Smooth muscle cell (in vitro differentiated cells): ENCODE measurements at regions not wholly inside any gene's neighbourhood (a gene's known extent, or its start where the extent isn't known, plus 50 kb on each side); places are given as distances from the start of the nearest gene placed in this dataset.
A peak's percentile ranks its signal among the peaks of the same experiment; 100 is the strongest.

ENCODE experiments used
- DNase-seq: peaks from one replicate; lab custom pipeline; 2025; ENCODE audit not compliant: unreplicated experiment; lab: John Stamatoyannopoulos, UW
- H2AFZ ChIP-seq: fragments of 200-600 bp; sonication (generic); 2 replicates; pipeline ENCODE4 v1.6.0; 2016; ENCODE audit warnings: antibody characterized with exemption, low read depth, mild to moderate bottlenecking
- H3F3A ChIP-seq: fragments of 200-600 bp; sonication (generic); 2 replicates; pipeline ENCODE4 v1.6.0; 2017; ENCODE audit warnings: antibody characterized with exemption, low read depth
- H3K27ac ChIP-seq: fragments of 200-600 bp; sonication (generic); 2 replicates; pipeline ENCODE4 v1.5.1; 2016; ENCODE audit warnings: low read depth, mild to moderate bottlenecking
- H3K27me3 ChIP-seq: fragments of 200-600 bp; sonication (generic); 2 replicates; pipeline ENCODE4 v1.6.1; 2016; ENCODE audit warnings: low read depth, mild to moderate bottlenecking
- H3K36me3 ChIP-seq: fragments of 200-600 bp; sonication (generic); 2 replicates; pipeline ENCODE4 v1.5.1; 2016; ENCODE audit warnings: low read depth
- H3K4me1 ChIP-seq: fragments of 200-600 bp; sonication (generic); 2 replicates; pipeline ENCODE4 v1.5.1; 2016; ENCODE audit warnings: low read depth
- H3K4me2 ChIP-seq: fragments of 200-600 bp; sonication (generic); 2 replicates; pipeline ENCODE4 v1.6.0; 2016; ENCODE audit warnings: mild to moderate bottlenecking
- H3K4me3 ChIP-seq: fragments of 200-600 bp; sonication (generic); 2 replicates; pipeline ENCODE4 v1.5.1; 2016; ENCODE audit warnings: mild to moderate bottlenecking
- H3K79me2 ChIP-seq: fragments of 200-600 bp; sonication (generic); 2 replicates; pipeline ENCODE4 v1.6.0; 2016; ENCODE audit warnings: low read depth, mild to moderate bottlenecking
- H3K9ac ChIP-seq: fragments of 200-600 bp; sonication (generic); 2 replicates; pipeline ENCODE4 v1.6.0; 2016; ENCODE audit warnings: low read depth
- H3K9me3 ChIP-seq: fragments of 200-600 bp; sonication (generic); replicated peaks from 2 replicates; pipeline ENCODE4 v1.5.1; 2016; ENCODE audit warnings: low read depth
- H4K20me1 ChIP-seq: fragments of 200-600 bp; sonication (generic); 2 replicates; pipeline ENCODE4 v1.6.0; 2016; ENCODE audit warnings: low read depth
- WGBS: methylation state at CpG from one replicate; pipeline ENCODE4 v1.1.7; 2016; ENCODE audit warnings: low lambda C conversion rate; 5-methylcytosine and 5-hydroxymethylcytosine counted together
- TF ChIP-seq, protein P1 (sequence below): fragments of 200-600 bp; sonication (generic); IDR thresholded peaks from 2 replicates; pipeline ENCODE4 v1.5.1; 2017; ENCODE audit warnings: borderline replicate concordance, mild to moderate bottlenecking, antibody characterized with exemption; ENCODE audit not compliant: insufficient read depth, poor library complexity, severe bottlenecking

DNA sequence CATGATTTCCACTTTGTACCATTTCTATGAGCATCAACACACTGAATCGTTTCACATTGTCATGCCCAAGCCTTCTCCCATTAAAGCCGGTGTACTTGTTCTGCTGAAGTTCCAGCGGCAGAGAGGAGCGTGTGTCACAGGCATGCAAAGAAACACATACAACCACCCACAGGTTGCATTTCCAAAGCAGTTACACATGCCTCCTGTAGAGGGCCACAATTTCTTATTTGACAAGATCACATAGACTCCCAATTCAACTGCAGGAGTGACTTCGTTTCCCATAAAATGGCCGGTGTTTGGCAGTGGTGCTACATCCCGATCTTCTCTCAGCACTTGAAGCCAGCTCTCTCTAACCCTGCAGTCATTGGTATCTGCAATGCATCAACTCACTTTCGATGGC lies 992.6 kb downstream of the NLGN4X start:
- DNase-seq, result no peak
- H3F3A ChIP-seq, result no peaks in the 10 kb centered on the region
- no peaks in the 10 kb centered on the region for H4K20me1 ChIP-seq
- no peaks in the 10 kb centered on the region for H3K9me3 ChIP-seq
- TF ChIP-seq, protein P1, sequence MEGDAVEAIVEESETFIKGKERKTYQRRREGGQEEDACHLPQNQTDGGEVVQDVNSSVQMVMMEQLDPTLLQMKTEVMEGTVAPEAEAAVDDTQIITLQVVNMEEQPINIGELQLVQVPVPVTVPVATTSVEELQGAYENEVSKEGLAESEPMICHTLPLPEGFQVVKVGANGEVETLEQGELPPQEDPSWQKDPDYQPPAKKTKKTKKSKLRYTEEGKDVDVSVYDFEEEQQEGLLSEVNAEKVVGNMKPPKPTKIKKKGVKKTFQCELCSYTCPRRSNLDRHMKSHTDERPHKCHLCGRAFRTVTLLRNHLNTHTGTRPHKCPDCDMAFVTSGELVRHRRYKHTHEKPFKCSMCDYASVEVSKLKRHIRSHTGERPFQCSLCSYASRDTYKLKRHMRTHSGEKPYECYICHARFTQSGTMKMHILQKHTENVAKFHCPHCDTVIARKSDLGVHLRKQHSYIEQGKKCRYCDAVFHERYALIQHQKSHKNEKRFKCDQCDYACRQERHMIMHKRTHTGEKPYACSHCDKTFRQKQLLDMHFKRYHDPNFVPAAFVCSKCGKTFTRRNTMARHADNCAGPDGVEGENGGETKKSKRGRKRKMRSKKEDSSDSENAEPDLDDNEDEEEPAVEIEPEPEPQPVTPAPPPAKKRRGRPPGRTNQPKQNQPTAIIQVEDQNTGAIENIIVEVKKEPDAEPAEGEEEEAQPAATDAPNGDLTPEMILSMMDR, result peak; percentile 40
- H3K4me1 ChIP-seq, result no peaks in the 10 kb centered on the region
- no peaks in the 10 kb centered on the region for H3K36me3 ChIP-seq
- no peak overlapping the region for H2AFZ ChIP-seq
- no peak overlapping the region for H3K4me2 ChIP-seq
- H3K79me2 ChIP-seq, result no peaks in the 10 kb centered on the region
- H3K27me3 ChIP-seq, result no peaks in the 10 kb centered on the region
- H3K9ac ChIP-seq, result no peak overlapping the region
- H3K4me3 ChIP-seq, result no peak overlapping the region
- 75% methylated on average over 8 of the region's 8 CpGs for WGBS
- no peak overlapping the region for H3K27ac ChIP-seq

DNA sequence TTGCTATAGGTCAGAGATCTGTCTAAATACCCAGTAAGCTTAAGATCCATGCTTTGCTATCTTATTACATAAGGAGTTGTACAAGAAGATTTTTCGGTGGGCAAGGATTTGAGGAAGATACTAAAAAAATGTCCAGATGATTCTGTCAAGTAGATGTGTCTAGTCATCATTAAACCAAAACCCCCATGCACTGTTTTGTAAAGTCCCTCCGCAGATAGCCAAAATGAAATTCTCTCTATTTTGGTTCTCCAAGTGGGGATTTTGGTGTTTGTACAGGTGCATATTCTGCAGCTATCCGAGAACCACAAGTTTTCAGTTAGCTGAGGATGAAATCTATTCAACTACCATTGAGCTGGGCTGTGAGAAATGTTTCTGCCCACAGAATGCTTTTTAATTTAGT lies 994.8 kb downstream of the NLGN4X start:
- TF ChIP-seq, protein P1, result no peak
- H3K4me2 ChIP-seq, result no peak overlapping the region
- DNase-seq, result no peak
- H3K4me1 ChIP-seq, result no peaks in the 10 kb centered on the region
- no peaks in the 10 kb centered on the region for H3F3A ChIP-seq
- no peak overlapping the region for H3K9ac ChIP-seq
- H2AFZ ChIP-seq, result no peak overlapping the region
- H3K79me2 ChIP-seq, result no peaks in the 10 kb centered on the region
- no peaks in the 10 kb centered on the region for H4K20me1 ChIP-seq
- WGBS, result 90% methylated on average over 3 of the region's 3 CpGs
- no peak overlapping the region for H3K27ac ChIP-seq
- no peaks in the 10 kb centered on the region for H3K36me3 ChIP-seq
- H3K27me3 ChIP-seq, result no peaks in the 10 kb centered on the region
- no peaks in the 10 kb centered on the region for H3K9me3 ChIP-seq
- no peak overlapping the region for H3K4me3 ChIP-seq

DNA sequence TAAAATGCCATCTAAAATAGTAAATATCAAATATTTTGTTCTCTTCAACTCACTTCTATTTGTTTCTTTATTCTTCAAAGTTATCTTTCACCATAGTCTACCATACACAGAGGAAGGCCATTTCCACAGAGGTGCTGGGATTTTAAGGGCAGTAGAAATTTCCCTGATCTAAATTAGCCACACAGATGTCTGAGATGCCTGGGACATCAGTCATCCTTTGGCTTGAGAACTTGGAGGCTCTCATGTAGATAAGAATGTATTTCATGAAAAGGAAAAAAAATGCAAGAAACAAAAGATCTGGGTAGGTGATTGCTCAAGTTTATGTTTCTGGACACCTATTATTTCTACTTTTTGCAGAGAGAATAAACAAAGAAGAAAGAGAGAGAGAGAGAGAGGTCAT lies 1008.2 kb downstream of the NLGN4X start:
- Histone ChIP-seq H3K36me3 (no peaks in the 10 kb centered on the region), H3K27ac (no peak overlapping the region), H3K9me3 (no peaks in the 10 kb centered on the region), H3F3A (no peaks in the 10 kb centered on the region), H3K79me2 (no peaks in the 10 kb centered on the region), H2AFZ (no peak overlapping the region), H3K4me2 (peak overlapping the region; percentile 0), H3K27me3 (no peaks in the 10 kb centered on the region), H3K4me3 (no peak overlapping the region), H4K20me1 (no peaks in the 10 kb centered on the region), H3K4me1 (no peaks in the 10 kb centered on the region), H3K9ac (no peak overlapping the region)
- TF ChIP-seq, protein P1, result no peak
- DNase-seq, result no peak

DNA sequence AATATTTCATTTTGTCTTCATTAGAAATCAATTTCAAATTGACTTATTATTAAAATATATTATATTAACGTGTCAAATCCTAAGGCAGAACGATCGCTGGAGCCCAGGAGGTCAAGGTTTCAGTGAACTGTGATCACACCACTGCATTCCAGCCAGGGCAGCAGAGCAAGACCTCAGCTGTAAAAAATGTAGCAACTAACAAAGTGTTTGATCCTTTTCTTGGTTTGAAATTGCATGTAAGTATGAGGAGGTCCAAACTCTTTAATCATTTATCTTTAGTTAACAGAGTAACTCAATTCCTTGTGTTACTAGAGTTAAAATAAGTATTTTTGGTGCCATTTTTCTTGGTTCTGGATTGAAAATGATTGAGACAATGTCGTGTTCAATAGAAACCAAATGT lies 1033.9 kb downstream of the NLGN4X start:
- no peak overlapping the region for H3K9ac ChIP-seq
- no peaks in the 10 kb centered on the region for H3K79me2 ChIP-seq
- WGBS, result 81% methylated on average over 4 of the region's 4 CpGs
- TF ChIP-seq, protein P1, result no peak
- no peak for DNase-seq
- H2AFZ ChIP-seq, result no peak overlapping the region
- no peaks in the 10 kb centered on the region for H3F3A ChIP-seq
- no peaks in the 10 kb centered on the region for H4K20me1 ChIP-seq
- H3K4me2 ChIP-seq, result no peak overlapping the region
- H3K27ac ChIP-seq, result no peak overlapping the region
- H3K27me3 ChIP-seq, result no peaks in the 10 kb centered on the region
- no peaks in the 10 kb centered on the region for H3K4me1 ChIP-seq
- H3K36me3 ChIP-seq, result no peaks in the 10 kb centered on the region
- no peak overlapping the region for H3K4me3 ChIP-seq
- no peaks in the 10 kb centered on the region for H3K9me3 ChIP-seq
